GM12892 (cell line): ENCODE measurements at regions not wholly inside any gene's neighbourhood (a gene's known extent, or its start where the extent isn't known, plus 50 kb on each side); places are given as distances from the start of the nearest gene placed in this dataset.

Source experiments
- POLR2A ChIP-seq: IDR thresholded peaks from 2 replicates; pipeline ENCODE4 v1.6.1; 2011; ENCODE audit warnings: low read depth, low read length, control low read depth
- POLR2AphosphoS5 ChIP-seq: IDR thresholded peaks from 2 replicates; pipeline ENCODE4 v1.6.1; 2011; ENCODE audit warnings: low read depth, low read length, control low read depth

GRCh38 chr18:61735564-61736102, 157.2 kb downstream of the RNF152 start:
- TF ChIP-seq POLR2A (no peak), POLR2AphosphoS5 (no peak)
